Retinal pigment epithelial cell (primary cell): ENCODE measurements at regions not wholly inside any gene's neighbourhood (a gene's known extent, or its start where the extent isn't known, plus 50 kb on each side); places are given as distances from the start of the nearest gene placed in this dataset.

Experiments
- DNase-seq: peaks from one replicate; pipeline ENCODE4 v3.0.0-alpha.2; 2010; ENCODE audit warnings: low read depth
- H3K4me3 ChIP-seq: 2 replicates; pipeline ENCODE4 v1.5.1; 2011; ENCODE audit warnings: mild to moderate bottlenecking, low read length, control low read depth, moderate library complexity
- CTCF ChIP-seq: conservative IDR thresholded peaks from 2 replicates; pipeline ENCODE4 v1.5.1; 2011; ENCODE audit warnings: low read depth, low read length, control low read depth, inconsistent platforms

GRCh38 chr21:26773058-26773457 is 72.2 kb downstream of the ADAMTS1 start:
- no peak for DNase-seq
- no peak overlapping the region for H3K4me3 ChIP-seq
- TF ChIP-seq CTCF: no peak

- H3K4me3 ChIP-seq: no peak overlapping the region
- peak; percentile 62 for TF ChIP-seq CTCF
- DNase-seq: no peak
Measured at GRCh38 chr21:26769613-26770188, 75.5 kb downstream of the ADAMTS1 start.

- H3K4me3 ChIP-seq: no peak overlapping the region
- no peak for DNase-seq
- TF ChIP-seq CTCF: no peak
Measured at GRCh38 chr21:26766826-26767325, 78.3 kb downstream of the ADAMTS1 start.

GRCh38 chr21:26761174-26761915 is 83.9 kb downstream of the ADAMTS1 start:
- no peak for DNase-seq

GRCh38 chr21:26759731-26760130 is 85.5 kb downstream of the ADAMTS1 start:
- no peak for DNase-seq
- no peak for TF ChIP-seq CTCF
- no peak overlapping the region for H3K4me3 ChIP-seq

More at GRCh38 chr21:26761174-26761915, 83.9 kb downstream of the ADAMTS1 start:
- H3K4me3 ChIP-seq: no peak overlapping the region
- TF ChIP-seq CTCF: no peak

GRCh38 chr21:26758083-26758880 is 86.9 kb downstream of the ADAMTS1 start:
- TF ChIP-seq CTCF: no peak
- no peak for DNase-seq
- H3K4me3 ChIP-seq: no peak overlapping the region
